H1 (cell line): ENCODE measurements at regions not wholly inside any gene's neighbourhood (a gene's known extent, or its start where the extent isn't known, plus 50 kb on each side); places are given as distances from the start of the nearest gene placed in this dataset.
"Not testable (repeated sequence)": the region's sequence is repeated elsewhere in the genome, so short reads cannot be mapped to it uniquely, and the experiment has no call there.

Source experiments
- CTCF ChIA-PET: fragments of 300-600 bp; sonication (Branson Sonifier 250); formaldehyde crosslinking; loops from one replicate; lab custom pipeline; 2021; ENCODE audit not compliant: partially characterized antibody; lab: Charles Lee
- POLR2A ChIA-PET: fragments of 300-600 bp; sonication (Branson Sonifier 250); formaldehyde crosslinking; loops from one replicate; lab custom pipeline; 2021; ENCODE audit warnings: inconsistent platforms; ENCODE audit not compliant: partially characterized antibody; lab: Charles Lee
- DNase-seq, 2 experiments: peaks; one replicate each; pipeline versions ENCODE4 v3.0.0 to v3.0.0-alpha.2; 2010 to 2022; ENCODE audit warnings: low spot score in 2 of 2, low read depth in 1 of 2, mixed read lengths in 1 of 2
- FAIRE-seq: peaks from 2 replicates; lab custom pipeline; 2011; peaks lifted over from hg19 to GRCh38; lab: Jason Lieb, UNC
- H2AFZ ChIP-seq: 2 replicates; pipeline ENCODE4 v1.8.1; 2012; ENCODE audit warnings: low read length, inconsistent platforms
- H2AK5ac ChIP-seq: 2 replicates; pipeline ENCODE4 v1.6.1; 2013; ENCODE audit warnings: low read depth, low read length
- H2BK120ac ChIP-seq: replicated peaks from 2 replicates; pipeline ENCODE3; 2013; ENCODE audit warnings: low read depth, low read length, inconsistent platforms
- H2BK12ac ChIP-seq: 2 replicates; pipeline ENCODE4 v1.6.1; 2013; ENCODE audit warnings: low read depth, low read length
- H2BK15ac ChIP-seq: 2 replicates; pipeline ENCODE4 v1.6.1; 2013; ENCODE audit warnings: low read length
- H2BK20ac ChIP-seq: 2 replicates; pipeline ENCODE4 v1.6.1; 2013; ENCODE audit warnings: low read length
- H2BK5ac ChIP-seq: 2 replicates; pipeline ENCODE4 v1.6.1; 2013; ENCODE audit warnings: low read depth, low read length
- H3K14ac ChIP-seq: 2 replicates; pipeline ENCODE4 v1.6.1; 2013; ENCODE audit warnings: inconsistent platforms; ENCODE audit not compliant: insufficient read length
- H3K18ac ChIP-seq: 2 replicates; pipeline ENCODE4 v1.6.1; 2013; ENCODE audit warnings: low read length; ENCODE audit errors: extremely low read depth
- H3K23ac ChIP-seq: 2 replicates; pipeline ENCODE4 v1.6.1; 2013; ENCODE audit warnings: inconsistent platforms; ENCODE audit not compliant: insufficient read length
- H3K23me2 ChIP-seq: 2 replicates; pipeline ENCODE4 v1.6.1; 2013; ENCODE audit warnings: low read depth, low read length
- H3K27ac ChIP-seq: 2 replicates; pipeline ENCODE4 v1.6.1; 2011; ENCODE audit warnings: low read depth, low read length, inconsistent platforms
- H3K27me3 ChIP-seq, 4 experiments: replicated peaks in 1 of 4; 1 replicate in 1 of 4; 2 replicates in 3 of 4; pipeline versions ENCODE4 v1.6.1 to v1.8.1; 2011 to 2013; ENCODE audit warnings: low read length in 3 of 4, mild to moderate bottlenecking in 3 of 4, inconsistent platforms in 2 of 4, mixed read lengths in 2 of 4, moderate library complexity in 1 of 4; ENCODE audit not compliant: control insufficient read depth in 3 of 4, insufficient read depth in 3 of 4; ENCODE audit errors: extremely low read depth in 1 of 4
- H3K36me3 ChIP-seq, 4 experiments: 2 replicates each; pipeline versions ENCODE4 v1.6.1 to v1.8.1; 2011 to 2013; ENCODE audit warnings: mild to moderate bottlenecking in 4 of 4, low read length in 3 of 4, moderate library complexity in 2 of 4, control low read depth in 1 of 4, inconsistent platforms in 1 of 4; ENCODE audit not compliant: insufficient read depth in 4 of 4, control insufficient read depth in 2 of 4
- H3K4ac ChIP-seq: replicated peaks from 2 replicates; pipeline ENCODE3; 2013; ENCODE audit warnings: low read length, low read depth, mixed read lengths, inconsistent platforms; ENCODE audit not compliant: insufficient read length
- H3K4me1 ChIP-seq, 4 experiments: replicated peaks in 1 of 4; 1 replicate in 1 of 4; 2 replicates in 3 of 4; pipeline versions ENCODE4 v1.6.1 to v1.8.1; 2011 to 2013; ENCODE audit warnings: low read length in 3 of 4, inconsistent platforms in 2 of 4, mixed read lengths in 1 of 4; ENCODE audit not compliant: insufficient read depth in 4 of 4, control insufficient read depth in 3 of 4
- H3K4me2 ChIP-seq, 2 experiments: 2 replicates each; pipeline versions ENCODE4 v1.6.1 to v1.8.1; 2011 to 2013; ENCODE audit warnings: low read depth in 2 of 2, low read length in 2 of 2, control low read depth in 1 of 2, inconsistent platforms in 1 of 2, mild to moderate bottlenecking in 1 of 2; ENCODE audit not compliant: insufficient read depth in 1 of 2
- H3K4me3 ChIP-seq, 4 experiments: fragments of 200-600, 300-600 bp in 1 of 4; sonication (generic), shearing (Covaris generic), sonication (Bioruptor Twin) in 1 of 4; 2 replicates each; pipeline versions ENCODE4 v1.5.1 to v1.8.1; 2011 to 2016; ENCODE audit warnings: low read length in 4 of 4, low read depth in 3 of 4, control low read depth in 2 of 4, inconsistent platforms in 2 of 4, mild to moderate bottlenecking in 2 of 4, mixed read lengths in 1 of 4, moderate library complexity in 1 of 4; ENCODE audit not compliant: insufficient read depth in 2 of 4; ENCODE audit errors: extremely low read depth in 1 of 4
- H3K56ac ChIP-seq: replicated peaks from 2 replicates; pipeline ENCODE3; 2013; ENCODE audit warnings: low read depth, mild to moderate bottlenecking, mixed read lengths, low read length, inconsistent platforms; ENCODE audit not compliant: insufficient read length
- H3K79me1 ChIP-seq: 2 replicates; pipeline ENCODE4 v1.6.1; 2013; ENCODE audit warnings: low read depth, low read length, control low read depth
- H3K79me2 ChIP-seq, 2 experiments: 2 replicates each; pipeline versions ENCODE4 v1.6.1 to v1.8.1; 2012 to 2013; ENCODE audit warnings: low read length in 2 of 2, mild to moderate bottlenecking in 2 of 2, inconsistent platforms in 1 of 2; ENCODE audit not compliant: insufficient read depth in 2 of 2, control insufficient read depth in 1 of 2
- H3K9ac ChIP-seq, 4 experiments: replicated peaks in 1 of 4; 1 replicate in 1 of 4; 2 replicates in 3 of 4; pipeline versions ENCODE4 v1.6.1 to v1.8.1; 2011 to 2013; ENCODE audit warnings: low read depth in 3 of 4, low read length in 3 of 4, control low read depth in 2 of 4, mild to moderate bottlenecking in 2 of 4, moderate library complexity in 2 of 4, inconsistent platforms in 1 of 4; ENCODE audit errors: extremely low read depth in 1 of 4
- H3K9me3 ChIP-seq, 2 experiments: 2 replicates each; pipeline versions ENCODE4 v1.6.1 to v1.8.1; 2012 to 2013; ENCODE audit warnings: mild to moderate bottlenecking in 2 of 2, moderate library complexity in 2 of 2, control low read depth in 1 of 2, inconsistent platforms in 1 of 2, low read depth in 1 of 2, low read length in 1 of 2, mixed read lengths in 1 of 2; ENCODE audit not compliant: insufficient read depth in 2 of 2
- H4K20me1 ChIP-seq, 2 experiments: replicated peaks in 1 of 2; 2 replicates each; pipeline versions ENCODE3 to v1.8.1; 2011 to 2013; ENCODE audit warnings: inconsistent platforms in 2 of 2, low read length in 2 of 2, mild to moderate bottlenecking in 1 of 2; ENCODE audit not compliant: insufficient read depth in 2 of 2, control insufficient read depth in 1 of 2
- H4K5ac ChIP-seq: 2 replicates; pipeline ENCODE4 v1.6.1; 2013; ENCODE audit warnings: low read length, low read depth, mixed read lengths, inconsistent platforms; ENCODE audit not compliant: insufficient read length
- H4K8ac ChIP-seq: 2 replicates; pipeline ENCODE4 v1.8.0; 2013; ENCODE audit warnings: mild to moderate bottlenecking, moderate library complexity, low read length, inconsistent platforms; ENCODE audit not compliant: insufficient read depth; ENCODE audit errors: extremely low read depth
- H4K91ac ChIP-seq: replicated peaks from 2 replicates; pipeline ENCODE3; 2013; ENCODE audit warnings: low read length, mixed read lengths, inconsistent platforms; ENCODE audit not compliant: insufficient read length
- WGBS, 2 experiments: shearing (Covaris generic) in 1 of 2; methylation state at CpG; one replicate each; pipeline versions ENCODE4 v1.1.6 to v1.1.7; 2013 to 2015; ENCODE audit warnings: low lambda C conversion rate in 2 of 2, mixed read lengths in 2 of 2, inconsistent platforms in 1 of 2, low coverage in 1 of 2, missing lambda C conversion rate in 1 of 2; ENCODE audit not compliant: insufficient replicate concordance in 2 of 2, insufficient coverage in 1 of 2, insufficient read length in 1 of 2; ENCODE audit errors: extremely low coverage in 1 of 2, missing lambda C conversion rate in 1 of 2; 5-methylcytosine and 5-hydroxymethylcytosine counted together

DNA sequence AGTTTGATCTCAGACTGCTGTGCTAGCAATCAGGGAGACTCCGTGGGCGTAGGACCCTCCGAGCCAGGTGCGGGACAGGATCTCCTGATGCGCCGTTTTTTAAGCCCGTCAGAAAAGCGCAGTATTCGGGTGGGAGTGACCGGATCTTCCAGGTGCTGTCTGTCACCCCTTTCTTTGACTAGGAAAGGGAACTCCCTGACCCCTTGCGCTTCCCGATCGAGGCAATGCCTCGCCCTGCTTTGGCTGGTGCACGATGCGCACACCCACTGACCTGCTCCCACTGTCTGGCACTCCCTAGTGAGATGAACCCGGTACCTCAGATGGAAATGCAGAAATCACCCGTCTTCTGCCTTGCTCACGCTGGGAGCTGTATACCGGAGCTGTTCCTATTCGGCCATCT is 157.6 kb upstream of the FBXO33 start:
- H4K20me1 ChIP-seq, H3K4me2 ChIP-seq, POLR2A ChIA-PET, H3K23me2 ChIP-seq, H3K9ac ChIP-seq, H3K27ac ChIP-seq, H2BK15ac ChIP-seq, H3K4ac ChIP-seq, H2BK12ac ChIP-seq, H3K23ac ChIP-seq, H2BK120ac ChIP-seq, H4K5ac ChIP-seq, H3K9me3 ChIP-seq, H3K18ac ChIP-seq, H2AFZ ChIP-seq, H3K14ac ChIP-seq, H3K56ac ChIP-seq, H2AK5ac ChIP-seq, H3K36me3 ChIP-seq, DNase-seq, H3K4me3 ChIP-seq, H3K79me1 ChIP-seq, CTCF ChIA-PET, H4K8ac ChIP-seq, H4K91ac ChIP-seq, H2BK20ac ChIP-seq, H3K4me1 ChIP-seq, H2BK5ac ChIP-seq, H3K79me2 ChIP-seq, FAIRE-seq, H3K27me3 ChIP-seq: not testable (repeated sequence)
- 93% methylated on average over 15 of the region's 21 CpGs; no CpG with 5 or more reads in 1 of the 2 experiments for WGBS, 2 experiments
